HEK293 (cell line): ENCODE measurements at regions not wholly inside any gene's neighbourhood (a gene's known extent, or its start where the extent isn't known, plus 50 kb on each side); places are given as distances from the start of the nearest gene placed in this dataset.

Source experiments
- CTCF ChIP-seq: fragments of 450-650 bp; formaldehyde crosslinking; IDR thresholded peaks from 2 replicates; pipeline ENCODE4 v1.5.1; 2016; ENCODE audit warnings: missing biosample characterization, missing genetic modification characterization
- KLF1 ChIP-seq: fragments of 450-650 bp; formaldehyde crosslinking; IDR thresholded peaks from 2 replicates; pipeline ENCODE4 v1.5.1; 2016; ENCODE audit warnings: missing biosample characterization, missing genetic modification characterization
- REPIN1 ChIP-seq: fragments of 450-650 bp; formaldehyde crosslinking; IDR thresholded peaks from 2 replicates; pipeline ENCODE4 v1.5.1; 2017; ENCODE audit warnings: missing biosample characterization, missing genetic modification characterization, low read depth
- REST ChIP-seq: fragments of 450-650 bp; formaldehyde crosslinking; IDR thresholded peaks from 2 replicates; pipeline ENCODE4 v1.5.1; 2016; ENCODE audit warnings: missing biosample characterization, missing genetic modification characterization
- ZNF112 ChIP-seq: fragments of 450-650 bp; formaldehyde crosslinking; IDR thresholded peaks from 2 replicates; pipeline ENCODE4 v1.5.0; 2017; ENCODE audit warnings: missing biosample characterization, missing genetic modification characterization
- ZNF19 ChIP-seq: fragments of 450-650 bp; formaldehyde crosslinking; IDR thresholded peaks from 2 replicates; pipeline ENCODE4; 2016; ENCODE audit warnings: missing biosample characterization, missing genetic modification characterization, low read depth
- ZNF518A ChIP-seq: fragments of 450-650 bp; formaldehyde crosslinking; conservative IDR thresholded peaks from 2 replicates; pipeline ENCODE4 v1.5.1; 2016; ENCODE audit warnings: low read depth, missing biosample characterization, missing genetic modification characterization
- ZNF560 ChIP-seq: fragments of 450-650 bp; formaldehyde crosslinking; IDR thresholded peaks from 2 replicates; pipeline ENCODE4 v1.5.1; 2017; ENCODE audit warnings: missing biosample characterization, missing genetic modification characterization, borderline replicate concordance
- ZNF660 ChIP-seq: fragments of 450-650 bp; IDR thresholded peaks from 2 replicates; pipeline ENCODE4 v1.5.1; 2018; ENCODE audit warnings: missing biosample characterization, mild to moderate bottlenecking, missing genetic modification characterization
- ZNF707 ChIP-seq: fragments of 450-650 bp; formaldehyde crosslinking; IDR thresholded peaks from 2 replicates; pipeline ENCODE4 v1.5.1; 2016; ENCODE audit warnings: missing biosample characterization, missing genetic modification characterization
- ZSCAN23 ChIP-seq: fragments of 450-650 bp; formaldehyde crosslinking; IDR thresholded peaks from 2 replicates; pipeline ENCODE4 v1.5.1; 2016; ENCODE audit warnings: missing biosample characterization, missing genetic modification characterization
- TF ChIP-seq, protein P1 (sequence below): fragments of 450-650 bp; IDR thresholded peaks from 2 replicates; pipeline ENCODE4 v1.5.1; 2018; ENCODE audit warnings: missing biosample characterization, mild to moderate bottlenecking, missing genetic modification characterization
- TF ChIP-seq, protein P2 (sequence below): fragments of 450-650 bp; formaldehyde crosslinking; IDR thresholded peaks from 2 replicates; pipeline ENCODE4 v1.5.1; 2016; ENCODE audit warnings: missing biosample characterization, missing genetic modification characterization
- TF ChIP-seq, protein P3 (sequence below): fragments of 450-650 bp; formaldehyde crosslinking; IDR thresholded peaks from 2 replicates; pipeline ENCODE4 v1.5.1; 2016; ENCODE audit warnings: missing biosample characterization, missing genetic modification characterization

- TF ChIP-seq ZSCAN23 (tag by site-specific recombination) (no peak), ZNF560 (tag by site-specific recombination) (no peak), CTCF (tag by site-specific recombination) (no peak), ZNF707 (no peak), ZNF19 (no peak), ZNF660 (tag by site-specific recombination) (no peak), REST (no peak), ZNF112 (tag by site-specific recombination) (no peak), REPIN1 (tag by site-specific recombination) (no peak), ZNF518A (tag by site-specific recombination) (no peak), KLF1 (tag by site-specific recombination) (no peak)
- TF ChIP-seq, protein P1, sequence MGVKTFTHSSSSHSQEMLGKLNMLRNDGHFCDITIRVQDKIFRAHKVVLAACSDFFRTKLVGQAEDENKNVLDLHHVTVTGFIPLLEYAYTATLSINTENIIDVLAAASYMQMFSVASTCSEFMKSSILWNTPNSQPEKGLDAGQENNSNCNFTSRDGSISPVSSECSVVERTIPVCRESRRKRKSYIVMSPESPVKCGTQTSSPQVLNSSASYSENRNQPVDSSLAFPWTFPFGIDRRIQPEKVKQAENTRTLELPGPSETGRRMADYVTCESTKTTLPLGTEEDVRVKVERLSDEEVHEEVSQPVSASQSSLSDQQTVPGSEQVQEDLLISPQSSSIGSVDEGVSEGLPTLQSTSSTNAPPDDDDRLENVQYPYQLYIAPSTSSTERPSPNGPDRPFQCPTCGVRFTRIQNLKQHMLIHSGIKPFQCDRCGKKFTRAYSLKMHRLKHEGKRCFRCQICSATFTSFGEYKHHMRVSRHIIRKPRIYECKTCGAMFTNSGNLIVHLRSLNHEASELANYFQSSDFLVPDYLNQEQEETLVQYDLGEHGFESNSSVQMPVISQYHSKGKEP (tag by site-specific recombination): no peak
- TF ChIP-seq, protein P2, sequence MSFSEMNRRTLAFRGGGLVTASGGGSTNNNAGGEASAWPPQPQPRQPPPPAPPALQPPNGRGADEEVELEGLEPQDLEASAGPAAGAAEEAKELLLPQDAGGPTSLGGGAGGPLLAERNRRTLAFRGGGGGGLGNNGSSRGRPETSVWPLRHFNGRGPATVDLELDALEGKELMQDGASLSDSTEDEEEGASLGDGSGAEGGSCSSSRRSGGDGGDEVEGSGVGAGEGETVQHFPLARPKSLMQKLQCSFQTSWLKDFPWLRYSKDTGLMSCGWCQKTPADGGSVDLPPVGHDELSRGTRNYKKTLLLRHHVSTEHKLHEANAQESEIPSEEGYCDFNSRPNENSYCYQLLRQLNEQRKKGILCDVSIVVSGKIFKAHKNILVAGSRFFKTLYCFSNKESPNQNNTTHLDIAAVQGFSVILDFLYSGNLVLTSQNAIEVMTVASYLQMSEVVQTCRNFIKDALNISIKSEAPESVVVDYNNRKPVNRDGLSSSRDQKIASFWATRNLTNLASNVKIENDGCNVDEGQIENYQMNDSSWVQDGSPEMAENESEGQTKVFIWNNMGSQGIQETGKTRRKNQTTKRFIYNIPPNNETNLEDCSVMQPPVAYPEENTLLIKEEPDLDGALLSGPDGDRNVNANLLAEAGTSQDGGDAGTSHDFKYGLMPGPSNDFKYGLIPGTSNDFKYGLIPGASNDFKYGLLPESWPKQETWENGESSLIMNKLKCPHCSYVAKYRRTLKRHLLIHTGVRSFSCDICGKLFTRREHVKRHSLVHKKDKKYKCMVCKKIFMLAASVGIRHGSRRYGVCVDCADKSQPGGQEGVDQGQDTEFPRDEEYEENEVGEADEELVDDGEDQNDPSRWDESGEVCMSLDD (tag by site-specific recombination): no peak
- TF ChIP-seq, protein P3, sequence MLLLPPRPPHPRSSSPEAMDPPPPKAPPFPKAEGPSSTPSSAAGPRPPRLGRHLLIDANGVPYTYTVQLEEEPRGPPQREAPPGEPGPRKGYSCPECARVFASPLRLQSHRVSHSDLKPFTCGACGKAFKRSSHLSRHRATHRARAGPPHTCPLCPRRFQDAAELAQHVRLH (tag by site-specific recombination): no peak
Measured at GRCh38 chr1:25027822-25028586, 97.9 kb upstream of the RUNX3 start.
